ENCODE measurements at regions not wholly inside any gene's neighbourhood (a gene's known extent, or its start where the extent isn't known, plus 50 kb on each side); places are given as distances from the start of the nearest gene placed in this dataset.
A peak's percentile ranks its signal among the peaks of the same experiment; 100 is the strongest.

DNA sequence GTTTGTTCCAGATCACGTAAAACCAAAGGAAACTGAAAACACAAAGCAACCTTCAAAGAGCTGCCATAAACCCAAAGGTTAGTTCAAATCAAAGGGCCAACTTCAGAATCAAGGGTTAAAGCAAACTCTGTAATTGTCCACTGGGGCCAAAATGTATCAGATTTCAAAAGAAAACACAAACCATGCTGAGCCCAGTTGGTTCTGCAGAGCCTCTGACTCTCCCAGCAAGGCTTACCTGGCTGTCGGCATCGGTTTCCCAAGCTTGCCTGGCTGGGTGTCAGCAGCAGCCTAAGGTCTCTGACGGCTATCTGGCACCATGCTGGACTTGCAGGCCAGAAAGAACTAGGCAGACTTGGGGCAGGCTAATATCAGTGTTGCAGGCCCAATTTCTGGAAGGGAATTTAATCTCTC lies 125.3 kb downstream of the DAD1 start (continued):
- TF ChIP-seq HNF4G (IDR thresholded peaks at IDR 0.05; ENCODE audit: borderline replicate concordance, low read depth, low read length) (peak; percentile 18; the same call in 1 of the 2 replicates), HNF4G (CRISPR knock-in tag; IDR thresholded peaks at IDR 0.05; ENCODE audit: borderline replicate concordance, low read depth) (no peak), MAZ (IDR thresholded peaks at IDR 0.05; ENCODE audit: borderline replicate concordance, low read depth, low read length) (no peak), MAZ (CRISPR knock-in tag; IDR thresholded peaks at IDR 0.05; ENCODE audit: low read depth) (no peak), ZFP36 (IDR thresholded peaks at IDR 0.05; ENCODE audit: borderline replicate concordance, low read depth, low read length, partially characterized antibody) (no peak), ZNF510 (CRISPR knock-in tag; IDR thresholded peaks at IDR 0.05; ENCODE audit: low read depth) (no peak), IKZF4 (CRISPR knock-in tag; IDR thresholded peaks at IDR 0.05; ENCODE audit: borderline replicate concordance, low read depth, not compliant biosample characterization) (peak; percentile 54), CBX2 (IDR thresholded peaks at IDR 0.05; ENCODE audit: low read depth, low read length) (no peak), CBX2 (CRISPR knock-in tag; IDR thresholded peaks at IDR 0.05; ENCODE audit: low read depth) (no peak), GATA4 (IDR thresholded peaks at IDR 0.05; ENCODE audit: borderline replicate concordance, low read depth) (no peak), HDAC2 (CRISPR knock-in tag; IDR thresholded peaks at IDR 0.05) (peak; percentile 52; the same call in 1 of the 2 replicates), MEIS2 (CRISPR knock-in tag; IDR thresholded peaks at IDR 0.05) (no peak), ZBTB8A (CRISPR knock-in tag; IDR thresholded peaks at IDR 0.05; ENCODE audit: borderline replicate concordance, low read depth) (no peak), ZNF878 (CRISPR knock-in tag; IDR thresholded peaks at IDR 0.05) (no peak), ELF4 (CRISPR knock-in tag; IDR thresholded peaks at IDR 0.05; ENCODE audit: borderline replicate concordance) (no peak), FOSL2 (CRISPR knock-in tag; IDR thresholded peaks at IDR 0.05) (no peak), ZNF574 (CRISPR knock-in tag; IDR thresholded peaks at IDR 0.05) (no peak), FOXJ3 (CRISPR knock-in tag; IDR thresholded peaks at IDR 0.05; ENCODE audit: borderline replicate concordance) (no peak), KLF6 (CRISPR knock-in tag; IDR thresholded peaks at IDR 0.05) (no peak), ZNF335 (CRISPR knock-in tag; IDR thresholded peaks at IDR 0.05) (no peak), ZNF274 (CRISPR knock-in tag; IDR thresholded peaks at IDR 0.05) (no peak), KMT2B (CRISPR knock-in tag; IDR thresholded peaks at IDR 0.05) (no peak), JUND (CRISPR knock-in tag; IDR thresholded peaks at IDR 0.05) (no peak; the same call in 1 of the 2 replicates), ZEB1 (IDR thresholded peaks at IDR 0.05; ENCODE audit: insufficient replicate concordance, low read depth) (no peak), GTF3A (CRISPR knock-in tag; conservative IDR thresholded peaks at IDR 0.05) (no peak), ZNF496 (CRISPR knock-in tag; IDR thresholded peaks at IDR 0.05; ENCODE audit: insufficient replicate concordance) (no peak), ETV5 (CRISPR knock-in tag; IDR thresholded peaks at IDR 0.05; ENCODE audit: borderline replicate concordance) (no peak), ZKSCAN5 (CRISPR knock-in tag; IDR thresholded peaks at IDR 0.05) (no peak), SP5 (CRISPR knock-in tag; IDR thresholded peaks at IDR 0.05; ENCODE audit: borderline replicate concordance, low read depth) (no peak)
- TF ChIP-seq, protein P1, sequence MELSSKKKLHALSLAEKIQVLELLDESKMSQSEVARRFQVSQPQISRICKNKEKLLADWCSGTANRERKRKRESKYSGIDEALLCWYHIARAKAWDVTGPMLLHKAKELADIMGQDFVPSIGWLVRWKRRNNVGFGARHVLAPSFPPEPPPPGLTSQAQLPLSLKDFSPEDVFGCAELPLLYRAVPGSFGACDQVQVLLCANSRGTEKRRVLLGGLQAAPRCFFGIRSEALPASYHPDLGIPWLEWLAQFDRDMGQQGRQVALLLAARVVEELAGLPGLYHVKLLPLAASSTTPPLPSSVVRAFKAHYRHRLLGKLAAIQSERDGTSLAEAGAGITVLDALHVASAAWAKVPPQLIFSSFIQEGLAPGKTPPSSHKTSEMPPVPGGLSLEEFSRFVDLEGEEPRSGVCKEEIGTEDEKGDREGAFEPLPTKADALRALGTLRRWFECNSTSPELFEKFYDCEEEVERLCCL (CRISPR knock-in tag; IDR thresholded peaks at IDR 0.05; ENCODE audit: borderline replicate concordance): no peak

Data from HepG2 (cell line).